ENCODE measurements at regions not wholly inside any gene's neighbourhood (a gene's known extent, or its start where the extent isn't known, plus 50 kb on each side); places are given as distances from the start of the nearest gene placed in this dataset.

- TF ChIP-seq ZNF609 (CRISPR knock-in tag; IDR thresholded peaks at IDR 0.05; ENCODE audit: borderline replicate concordance) = no peak
- TF ChIP-seq ZNF720 (CRISPR knock-in tag; IDR thresholded peaks at IDR 0.05) = no peak
- no peak for TF ChIP-seq AKNA (CRISPR knock-in tag; IDR thresholded peaks at IDR 0.05; ENCODE audit: borderline replicate concordance)
- peak; percentile 19 for TF ChIP-seq ASH2L (IDR thresholded peaks at IDR 0.05; ENCODE audit: insufficient read length, low read depth, low read length)
- no peak for TF ChIP-seq IKZF4 (CRISPR knock-in tag; IDR thresholded peaks at IDR 0.05; ENCODE audit: borderline replicate concordance, low read depth, not compliant biosample characterization)
- TF ChIP-seq FUBP1 (CRISPR knock-in tag; IDR thresholded peaks at IDR 0.05; ENCODE audit: borderline replicate concordance) = no peak
- TF ChIP-seq E2F5 (CRISPR knock-in tag; conservative IDR thresholded peaks at IDR 0.05) = no peak
- 0 out of 2 replicates have a peak, but pooled peaks have one; percentile 37 for TF ChIP-seq SOX5 (CRISPR knock-in tag; IDR thresholded peaks at IDR 0.05; ENCODE audit: borderline replicate concordance)
- no peak for TF ChIP-seq SP140L (CRISPR knock-in tag; IDR thresholded peaks at IDR 0.05; ENCODE audit: borderline replicate concordance)
- TF ChIP-seq ZBTB37 (CRISPR knock-in tag; IDR thresholded peaks at IDR 0.05) = no peak
Measured at GRCh38 chr21:41663805-41664788, 102.8 kb downstream of the RIPK4 start (continued).

All from HepG2 (cell line).